ENCODE measurements at regions not wholly inside any gene's neighbourhood (a gene's known extent, or its start where the extent isn't known, plus 50 kb on each side); places are given as distances from the start of the nearest gene placed in this dataset.
A peak's percentile ranks its signal among the peaks of the same experiment; 100 is the strongest.

DNA sequence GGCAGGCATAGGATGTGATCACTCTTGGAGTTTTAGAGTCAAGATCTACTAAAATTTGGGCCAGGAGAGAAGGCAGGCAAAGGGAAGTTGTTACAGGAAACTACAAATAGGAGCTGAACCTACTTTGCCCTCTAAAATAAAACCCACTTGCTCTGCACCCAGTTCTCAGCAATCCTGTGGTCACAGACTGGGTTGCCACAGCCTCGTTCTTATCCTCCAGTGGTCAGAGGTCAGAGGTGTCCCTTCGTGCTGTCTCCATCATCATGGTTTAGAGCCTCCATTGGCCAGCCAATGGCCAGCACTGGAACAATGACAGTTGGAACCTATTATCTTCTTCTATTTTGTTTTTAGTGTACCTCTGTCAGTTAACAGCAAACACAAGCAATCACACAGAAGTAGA, 90.7 kb upstream of the TNP1 start:
- H3K9me3 ChIP-seq (ENCODE audit: control insufficient read depth, low read length): no peaks in the 10 kb centered on the region
- peaks cover 0 to 3% of the 10 kb centered on the region in 2 donors for H3K4me1 ChIP-seq (ENCODE audit: control insufficient read depth in 1 of 2, insufficient read depth in 2 of 2, low read length in 2 of 2)
- H3K36me3 ChIP-seq (ENCODE audit: control insufficient read depth in 1 of 2, insufficient read depth in 2 of 2, low read length in 1 of 2): no peaks in the 10 kb centered on the region
- H3K4me3 ChIP-seq (ENCODE audit: low read length in 2 of 2): no peak overlapping the region
- DNase-seq: no peak
- no peaks in the 10 kb centered on the region for H3K27me3 ChIP-seq (ENCODE audit: control insufficient read depth in 1 of 2, insufficient read depth in 2 of 2, low read length in 1 of 2)
- intact Hi-C loops (cut with DNase I): no loop called here
- ATAC-seq (ENCODE audit: low FRiP score): no peak
- WGBS, 2 donors: 82 to 90% methylated on average over 2 of the region's 2 CpGs
- no peak overlapping the region for H3K27ac ChIP-seq (ENCODE audit: low read depth in 1 of 2, low read length in 2 of 2)

GRCh38 chr2:216949700-216950413, 90.0 kb upstream of the TNP1 start:
- H3K4me3 ChIP-seq (ENCODE audit: low read length in 2 of 2): no peak overlapping the region
- no peak for ATAC-seq (ENCODE audit: low FRiP score)
- 56 to 66% methylated on average over 12 of the region's 12 CpGs for whole genome bisulfite sequencing, 2 donors
- H3K27ac ChIP-seq (ENCODE audit: low read depth in 1 of 2, low read length in 2 of 2): no peak overlapping the region
- H3K36me3 ChIP-seq (ENCODE audit: control insufficient read depth in 1 of 2, insufficient read depth in 2 of 2, low read length in 1 of 2): no peaks in the 10 kb centered on the region
- no peak for DNase-seq
- H3K4me1 ChIP-seq (ENCODE audit: control insufficient read depth in 1 of 2, insufficient read depth in 2 of 2, low read length in 2 of 2): peaks cover 0 to 3% of the 10 kb centered on the region in 2 donors
- no peaks in the 10 kb centered on the region for H3K9me3 ChIP-seq (ENCODE audit: control insufficient read depth, low read length)
- H3K27me3 ChIP-seq (ENCODE audit: control insufficient read depth in 1 of 2, insufficient read depth in 2 of 2, low read length in 1 of 2): no peaks in the 10 kb centered on the region
- intact Hi-C loops (cut with DNase I): no loop called here

DNA sequence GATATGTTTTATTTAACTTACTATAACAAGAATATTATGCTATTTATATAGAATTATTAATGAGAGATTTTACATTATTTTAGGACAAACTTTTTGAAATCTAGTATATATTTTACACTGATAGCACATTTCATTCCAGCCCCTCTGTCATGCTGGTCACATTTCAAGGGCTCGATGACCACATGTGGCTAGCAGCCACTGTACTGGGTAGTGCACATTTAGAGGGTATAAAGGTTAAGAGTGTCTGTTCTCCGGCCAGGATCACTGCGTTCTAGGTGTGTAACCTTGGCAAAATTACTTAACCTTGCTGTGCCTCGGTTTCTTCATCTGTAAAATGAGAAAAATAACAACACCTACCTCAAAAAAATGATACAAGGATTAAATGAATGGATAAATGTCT, 87.2 kb upstream of the TNP1 start:
- no peaks in the 10 kb centered on the region for H3K9me3 ChIP-seq (ENCODE audit: control insufficient read depth, low read length)
- no peak for DNase-seq
- H3K36me3 ChIP-seq (ENCODE audit: control insufficient read depth in 1 of 2, insufficient read depth in 2 of 2, low read length in 1 of 2): no peaks in the 10 kb centered on the region
- H3K4me3 ChIP-seq (ENCODE audit: low read length in 2 of 2): no peak overlapping the region
- intact Hi-C loops (cut with DNase I): no loop called here
- H3K27ac ChIP-seq (ENCODE audit: low read depth in 1 of 2, low read length in 2 of 2): no peak overlapping the region
- WGBS, 2 donors: 96 to 97% methylated on average over 4 of the region's 4 CpGs
- peaks cover 0 to 3% of the 10 kb centered on the region in 2 donors for H3K4me1 ChIP-seq (ENCODE audit: control insufficient read depth in 1 of 2, insufficient read depth in 2 of 2, low read length in 2 of 2)
- no peak for ATAC-seq (ENCODE audit: low FRiP score)
- no peaks in the 10 kb centered on the region for H3K27me3 ChIP-seq (ENCODE audit: control insufficient read depth in 1 of 2, insufficient read depth in 2 of 2, low read length in 1 of 2)

- no peaks in the 10 kb centered on the region for H3K4me1 ChIP-seq (ENCODE audit: control insufficient read depth in 1 of 2, insufficient read depth in 2 of 2, low read length in 2 of 2)
- WGBS, 2 donors: 95 to 98% methylated on average over 4 of the region's 4 CpGs
- ATAC-seq (ENCODE audit: low FRiP score) (no peak), DNase-seq (no peak)
- no peak overlapping the region for H3K4me3 ChIP-seq (ENCODE audit: low read length in 2 of 2)
- intact Hi-C loops (cut with DNase I): no loop called here
- no peaks in the 10 kb centered on the region for H3K9me3 ChIP-seq (ENCODE audit: control insufficient read depth, low read length)
- H3K27ac ChIP-seq (ENCODE audit: low read depth in 1 of 2, low read length in 2 of 2): no peak overlapping the region
- H3K27me3 ChIP-seq (ENCODE audit: control insufficient read depth in 1 of 2, insufficient read depth in 2 of 2, low read length in 1 of 2): no peaks in the 10 kb centered on the region
- no peaks in the 10 kb centered on the region for H3K36me3 ChIP-seq (ENCODE audit: control insufficient read depth in 1 of 2, insufficient read depth in 2 of 2, low read length in 1 of 2)
These were observed 84.9 kb upstream of the TNP1 start for GRCh38 chr2:216944733-216945132.

- Histone ChIP-seq H3K4me3 (ENCODE audit: low read length in 2 of 2) (no peak overlapping the region), H3K9me3 (ENCODE audit: control insufficient read depth, low read length) (no peaks in the 10 kb centered on the region), H3K27ac (ENCODE audit: low read depth in 1 of 2, low read length in 2 of 2) (no peak overlapping the region), H3K27me3 (ENCODE audit: control insufficient read depth in 1 of 2, insufficient read depth in 2 of 2, low read length in 1 of 2) (no peaks in the 10 kb centered on the region), H3K36me3 (ENCODE audit: control insufficient read depth in 1 of 2, insufficient read depth in 2 of 2, low read length in 1 of 2) (no peaks in the 10 kb centered on the region), H3K4me1 (ENCODE audit: control insufficient read depth in 1 of 2, insufficient read depth in 2 of 2, low read length in 2 of 2) (no peaks in the 10 kb centered on the region)
- DNase-seq: no peak
- 94 to 95% methylated on average over 2 of the region's 2 CpGs for WGBS, 2 donors
- no peak for ATAC-seq (ENCODE audit: low FRiP score)
- intact Hi-C loops (cut with DNase I): no loop called here
These were observed 83.2 kb upstream of the TNP1 start for GRCh38 chr2:216943109-216943508.

- H3K27ac ChIP-seq (ENCODE audit: low read depth in 1 of 2, low read length in 2 of 2): no peak overlapping the region
- H3K27me3 ChIP-seq (ENCODE audit: control insufficient read depth in 1 of 2, insufficient read depth in 2 of 2, low read length in 1 of 2): no peaks in the 10 kb centered on the region
- intact Hi-C loops (cut with DNase I): no loop called here
- DNase-seq (no peak), ATAC-seq (ENCODE audit: low FRiP score) (no peak)
- no peaks in the 10 kb centered on the region for H3K9me3 ChIP-seq (ENCODE audit: control insufficient read depth, low read length)
- H3K36me3 ChIP-seq (ENCODE audit: control insufficient read depth in 1 of 2, insufficient read depth in 2 of 2, low read length in 1 of 2): no peaks in the 10 kb centered on the region
- WGBS, 2 donors: 94 to 100% methylated on average over 3 of the region's 3 CpGs
- no peak overlapping the region for H3K4me3 ChIP-seq (ENCODE audit: low read length in 2 of 2)
- no peaks in the 10 kb centered on the region for H3K4me1 ChIP-seq (ENCODE audit: control insufficient read depth in 1 of 2, insufficient read depth in 2 of 2, low read length in 2 of 2)
These were observed 82.6 kb upstream of the TNP1 start for GRCh38 chr2:216942465-216942864.

GRCh38 chr2:216942016-216942415, 82.2 kb upstream of the TNP1 start:
- Histone ChIP-seq H3K9me3 (ENCODE audit: control insufficient read depth, low read length) (no peaks in the 10 kb centered on the region), H3K4me1 (ENCODE audit: control insufficient read depth in 1 of 2, insufficient read depth in 2 of 2, low read length in 2 of 2) (no peaks in the 10 kb centered on the region), H3K27ac (ENCODE audit: low read depth in 1 of 2, low read length in 2 of 2) (no peak overlapping the region), H3K27me3 (ENCODE audit: control insufficient read depth in 1 of 2, insufficient read depth in 2 of 2, low read length in 1 of 2) (no peaks in the 10 kb centered on the region), H3K36me3 (ENCODE audit: control insufficient read depth in 1 of 2, insufficient read depth in 2 of 2, low read length in 1 of 2) (no peaks in the 10 kb centered on the region), H3K4me3 (ENCODE audit: low read length in 2 of 2) (no peak overlapping the region)
- no peak for ATAC-seq (ENCODE audit: low FRiP score)
- intact Hi-C loops (cut with DNase I): no loop called here
- 87 to 94% methylated on average over 5 of the region's 5 CpGs for WGBS, 2 donors
- DNase-seq: no peak

- ATAC-seq (ENCODE audit: low FRiP score) (peak; percentile 23), DNase-seq (no peak)
- H3K4me1 ChIP-seq (ENCODE audit: control insufficient read depth in 1 of 2, insufficient read depth in 2 of 2, low read length in 2 of 2): no peaks in the 10 kb centered on the region
- H3K36me3 ChIP-seq (ENCODE audit: control insufficient read depth in 1 of 2, insufficient read depth in 2 of 2, low read length in 1 of 2): no peaks in the 10 kb centered on the region
- no peaks in the 10 kb centered on the region for H3K9me3 ChIP-seq (ENCODE audit: control insufficient read depth, low read length)
- intact Hi-C loops (cut with DNase I): no loop called here
- WGBS, 2 donors: 65 to 69% methylated on average over 5 of the region's 5 CpGs
- no peaks in the 10 kb centered on the region for H3K27me3 ChIP-seq (ENCODE audit: control insufficient read depth in 1 of 2, insufficient read depth in 2 of 2, low read length in 1 of 2)
- H3K4me3 ChIP-seq (ENCODE audit: low read length in 2 of 2): no peak overlapping the region
- no peak overlapping the region for H3K27ac ChIP-seq (ENCODE audit: low read depth in 1 of 2, low read length in 2 of 2)
These were observed 77.1 kb upstream of the TNP1 start for GRCh38 chr2:216936954-216937357.

GRCh38 chr2:216934623-216935022, 74.8 kb upstream of the TNP1 start:
- no peaks in the 10 kb centered on the region for H3K36me3 ChIP-seq (ENCODE audit: control insufficient read depth in 1 of 2, insufficient read depth in 2 of 2, low read length in 1 of 2)
- ATAC-seq (ENCODE audit: low FRiP score) (no peak), DNase-seq (no peak)
- H3K27ac ChIP-seq (ENCODE audit: low read depth in 1 of 2, low read length in 2 of 2): no peak overlapping the region
- H3K9me3 ChIP-seq (ENCODE audit: control insufficient read depth, low read length): no peaks in the 10 kb centered on the region
- H3K4me1 ChIP-seq (ENCODE audit: control insufficient read depth in 1 of 2, insufficient read depth in 2 of 2, low read length in 2 of 2): no peaks in the 10 kb centered on the region
- no peak overlapping the region for H3K4me3 ChIP-seq (ENCODE audit: low read length in 2 of 2)
- intact Hi-C loops (cut with DNase I): no loop called here
- WGBS, 2 donors: 95 to 96% methylated on average over 3 of the region's 3 CpGs
- H3K27me3 ChIP-seq (ENCODE audit: control insufficient read depth in 1 of 2, insufficient read depth in 2 of 2, low read length in 1 of 2): no peaks in the 10 kb centered on the region

Measured in aorta (tissue), 5 donors.